Erythroblast (primary cell): ENCODE measurements at regions not wholly inside any gene's neighbourhood (a gene's known extent, or its start where the extent isn't known, plus 50 kb on each side); places are given as distances from the start of the nearest gene placed in this dataset.
A peak's percentile ranks its signal among the peaks of the same experiment; 100 is the strongest.

ENCODE experiments used
- DNase-seq, 2 experiments: peaks; one replicate each; lab custom pipeline; 2025; lab: John Stamatoyannopoulos, UW
- GATA1 ChIP-seq: IDR thresholded peaks from 2 replicates; pipeline ENCODE4 v1.6.1; 2011; ENCODE audit warnings: low read depth, mild to moderate bottlenecking, control low read depth, low read length, moderate library complexity
- POLR2A ChIP-seq: IDR thresholded peaks from 2 replicates; pipeline ENCODE4 v1.6.1; 2011; ENCODE audit warnings: mild to moderate bottlenecking, low read length

DNA sequence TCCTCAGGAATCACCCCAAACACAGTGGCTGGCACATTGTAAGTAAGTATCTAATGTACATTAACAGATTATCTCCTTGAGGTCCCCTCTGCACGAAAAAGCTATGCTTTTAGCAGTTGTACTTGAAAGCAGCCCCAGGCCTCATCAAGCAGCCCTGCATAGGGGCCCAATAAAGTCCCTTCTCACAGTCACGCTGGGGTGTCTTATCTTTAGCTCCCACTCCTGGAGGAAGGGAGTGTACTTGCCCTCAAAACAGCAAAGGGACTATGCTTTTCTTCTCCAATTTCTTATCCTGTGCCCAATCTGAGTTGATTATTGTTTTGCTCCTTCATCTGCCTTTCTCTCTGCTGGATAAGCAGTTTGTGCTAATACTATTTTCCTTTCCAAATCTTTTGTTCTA is 168.8 kb upstream of the PLXNA2 start:
- TF ChIP-seq POLR2A (no peak), GATA1 (no peak)
- peak; percentile 17 to 57 for DNase-seq

DNA sequence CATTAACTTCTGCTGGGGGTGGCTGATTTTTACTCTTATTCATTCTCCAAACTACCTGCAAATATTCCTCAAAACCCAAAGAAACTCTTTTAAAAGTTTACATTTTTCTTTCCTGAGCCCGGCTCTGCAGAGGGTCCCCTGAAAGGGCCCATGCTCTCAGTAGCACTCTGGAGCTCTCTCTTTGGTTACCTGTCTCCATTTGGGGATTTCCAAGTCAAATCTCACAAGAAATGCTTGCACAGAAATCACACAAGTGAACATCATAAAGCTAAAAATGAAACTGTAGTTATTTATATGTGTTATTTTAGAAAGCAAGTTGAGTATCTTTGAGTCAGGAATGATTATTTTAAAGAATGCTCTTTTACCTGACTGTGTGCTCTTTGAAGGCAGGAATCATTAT is 174.5 kb upstream of the PLXNA2 start:
- TF ChIP-seq GATA1: no peak
- TF ChIP-seq POLR2A: no peak
- no peak for DNase-seq

DNA sequence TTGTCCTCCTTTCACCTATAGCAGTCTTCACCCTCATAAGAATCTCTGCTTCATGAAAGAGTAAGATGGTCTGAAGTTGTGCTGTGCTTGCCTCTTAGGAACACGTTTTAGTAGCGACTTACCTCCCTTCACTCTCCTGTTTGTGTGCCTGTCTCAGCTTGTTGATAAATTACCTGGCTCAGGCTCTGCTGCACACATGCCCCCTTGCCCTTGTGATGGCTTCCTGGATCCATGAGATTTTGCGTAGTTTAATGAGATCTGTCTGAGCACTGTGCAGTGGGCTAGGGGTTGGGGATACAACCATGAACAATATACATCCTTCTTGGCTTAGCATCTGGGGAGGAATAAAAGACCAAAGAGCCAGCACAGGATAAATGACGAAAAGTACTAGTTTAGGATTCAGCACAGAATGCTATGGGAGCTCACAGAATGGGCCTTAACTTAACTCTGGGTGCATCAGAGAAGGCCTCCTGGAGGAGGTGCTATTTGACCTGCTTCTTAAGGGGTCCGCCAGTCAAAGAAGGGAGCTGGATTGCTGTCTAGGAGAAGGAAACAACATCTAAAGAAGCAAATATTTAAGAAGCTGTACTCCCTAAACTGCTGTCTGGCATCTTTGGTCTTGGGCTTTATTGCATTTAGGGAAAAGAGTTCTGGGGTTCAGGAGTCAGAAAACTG is 175.7 kb upstream of the PLXNA2 start:
- TF ChIP-seq POLR2A (no peak), GATA1 (no peak)
- no peak for DNase-seq

DNA sequence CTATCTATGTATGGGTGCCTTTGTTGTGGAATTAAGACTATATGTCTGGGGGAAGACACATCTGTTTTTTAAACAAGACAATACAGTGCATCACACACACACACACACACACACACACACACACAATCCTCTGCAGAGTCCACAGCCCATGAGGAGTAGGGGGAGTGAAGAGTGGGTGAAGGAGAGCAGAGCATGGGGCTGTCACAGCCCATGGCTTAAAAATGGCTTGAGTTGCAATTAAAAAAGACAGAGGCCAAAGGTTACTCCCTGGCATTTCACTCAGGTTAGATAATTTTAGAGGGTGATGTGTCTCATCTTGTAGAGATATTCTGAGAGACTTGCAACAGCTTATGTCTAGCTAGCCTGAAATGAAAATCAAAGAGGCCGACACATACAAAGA is 176.5 kb upstream of the PLXNA2 start:
- TF ChIP-seq POLR2A: no peak
- TF ChIP-seq GATA1: no peak

GRCh38 chr1:208421486-208421885 is 177.3 kb upstream of the PLXNA2 start:
- TF ChIP-seq POLR2A: no peak
- TF ChIP-seq GATA1: no peak
- no peak for DNase-seq

More for the DNA sequence above, 176.5 kb upstream of the PLXNA2 start:
- DNase-seq: no peak

- TF ChIP-seq POLR2A (no peak), GATA1 (no peak)
- DNase-seq: no peak
These were observed 179.3 kb upstream of the PLXNA2 start for GRCh38 chr1:208423526-208423925.

DNA sequence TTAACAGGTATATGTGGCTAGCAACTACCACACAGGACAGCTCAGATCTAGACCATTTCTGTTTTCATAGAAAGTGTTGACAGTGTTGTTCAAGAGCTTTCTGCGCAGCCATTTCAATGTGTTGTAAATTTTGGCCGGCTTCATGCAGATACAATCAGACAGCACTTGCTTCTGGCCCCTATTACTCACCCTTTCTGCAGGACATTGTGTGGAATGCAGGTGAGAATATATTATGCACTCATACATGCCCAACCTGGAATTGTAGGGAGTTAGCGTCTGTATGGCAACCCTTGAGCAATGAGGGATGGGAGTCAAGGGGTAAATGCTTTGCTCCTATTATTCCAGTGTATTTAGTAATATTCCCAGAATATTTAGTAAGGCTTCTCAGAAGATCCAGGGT is 180.9 kb upstream of the PLXNA2 start:
- TF ChIP-seq GATA1 (no peak), POLR2A (no peak)
- no peak for DNase-seq

DNA sequence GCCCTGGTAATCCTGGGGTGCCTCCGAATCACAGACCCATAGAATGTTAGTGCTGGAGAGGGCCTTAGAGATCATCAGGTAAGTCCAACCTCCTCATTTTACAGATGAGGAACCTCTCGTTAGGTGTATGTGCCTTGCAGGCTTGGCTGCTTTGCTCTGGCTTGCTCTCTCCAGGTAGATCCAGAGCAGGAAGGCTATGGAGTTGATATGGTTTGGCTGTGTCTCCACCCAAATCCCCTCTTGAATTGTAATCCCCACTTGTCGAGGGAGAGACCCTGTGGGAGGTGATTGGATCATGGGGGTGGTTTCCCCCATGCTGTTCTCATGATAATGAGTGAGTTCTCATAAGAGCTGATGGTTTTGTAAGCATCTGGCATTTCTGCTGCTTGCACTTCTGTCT is 186.0 kb upstream of the PLXNA2 start:
- DNase-seq: no peak
- TF ChIP-seq GATA1: no peak
- TF ChIP-seq POLR2A: no peak

DNA sequence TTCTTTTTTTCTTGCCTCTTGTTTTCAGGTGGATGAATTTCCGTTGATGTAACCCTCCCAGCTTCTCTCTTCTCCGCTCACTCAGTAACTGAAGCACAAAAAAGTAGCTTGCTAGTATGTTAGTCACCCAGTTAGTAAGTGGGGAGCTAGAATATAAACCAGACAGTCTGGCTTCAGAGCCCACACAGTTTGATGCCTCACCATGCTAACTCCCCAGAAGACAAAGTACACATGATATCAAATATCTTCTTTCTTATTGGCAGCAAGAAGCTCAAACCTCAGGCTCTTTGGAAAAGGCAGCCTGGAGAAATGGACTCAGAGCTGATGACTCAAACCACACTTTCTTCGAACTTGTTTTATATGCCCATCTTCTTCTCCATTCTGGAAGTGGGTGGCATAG is 187.5 kb upstream of the PLXNA2 start:
- TF ChIP-seq GATA1: no peak
- TF ChIP-seq POLR2A: no peak
- DNase-seq: no peak

DNA sequence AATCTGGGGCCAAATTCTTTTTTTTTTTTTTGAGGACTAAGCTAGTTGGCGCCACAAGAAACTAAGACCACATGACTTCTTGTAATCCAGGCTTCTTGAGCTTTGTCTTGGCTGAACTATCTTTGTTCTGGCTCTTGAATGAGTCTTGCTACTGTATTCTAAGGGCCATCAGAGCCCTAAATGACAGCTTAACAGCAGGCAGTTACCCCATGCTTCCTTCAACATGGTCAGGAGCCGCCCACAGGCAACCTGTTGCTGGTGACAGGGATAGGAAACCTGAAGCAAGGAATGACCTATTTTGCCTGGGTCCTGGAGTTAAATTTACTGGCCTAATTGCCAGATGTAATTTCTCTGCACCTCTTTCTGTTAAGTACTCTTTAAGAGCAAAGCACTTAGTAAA is 188.2 kb upstream of the PLXNA2 start:
- TF ChIP-seq GATA1: no peak
- DNase-seq: no peak

DNA sequence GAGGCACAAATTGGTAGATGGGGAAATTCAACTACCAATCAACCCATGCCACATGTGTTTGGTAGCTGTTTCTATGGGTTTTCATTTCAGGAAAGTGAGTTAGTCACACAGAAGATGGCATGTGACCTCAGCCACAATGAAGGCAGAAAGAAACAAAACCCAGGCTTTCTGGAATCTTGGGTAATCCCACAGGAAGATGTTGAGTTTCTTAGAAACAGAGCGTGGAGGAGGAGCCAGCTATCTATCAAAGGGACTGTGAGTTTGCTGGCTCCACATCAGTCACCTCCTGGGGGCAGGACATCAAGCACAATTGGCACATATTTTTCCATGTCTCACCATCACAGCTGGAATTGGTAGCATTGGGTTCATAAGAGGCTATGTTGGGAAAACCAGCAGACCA is 188.9 kb upstream of the PLXNA2 start:
- DNase-seq: no peak
- no peak for TF ChIP-seq GATA1
- TF ChIP-seq POLR2A: no peak

DNA sequence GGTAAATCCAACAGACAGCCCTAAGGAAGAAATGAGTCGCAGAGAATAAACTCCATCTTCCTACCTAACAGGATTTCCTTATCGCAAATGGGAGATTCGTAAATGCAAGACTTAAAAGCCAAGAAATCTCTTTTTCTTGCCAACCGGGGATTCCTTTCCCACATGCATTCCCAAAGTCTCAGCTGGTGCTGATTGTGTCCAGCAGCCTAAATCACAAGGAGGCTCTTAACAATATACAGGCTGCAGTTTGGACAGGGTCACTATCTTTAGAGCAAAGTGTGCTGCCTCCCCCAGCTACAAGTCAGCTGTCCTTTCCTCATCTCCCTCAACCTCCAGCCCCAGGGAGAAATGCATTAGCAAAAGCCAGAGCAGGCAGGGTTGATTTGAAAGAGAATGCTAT is 189.8 kb upstream of the PLXNA2 start:
- no peak for TF ChIP-seq POLR2A
- no peak for TF ChIP-seq GATA1
- no peak for DNase-seq

DNA sequence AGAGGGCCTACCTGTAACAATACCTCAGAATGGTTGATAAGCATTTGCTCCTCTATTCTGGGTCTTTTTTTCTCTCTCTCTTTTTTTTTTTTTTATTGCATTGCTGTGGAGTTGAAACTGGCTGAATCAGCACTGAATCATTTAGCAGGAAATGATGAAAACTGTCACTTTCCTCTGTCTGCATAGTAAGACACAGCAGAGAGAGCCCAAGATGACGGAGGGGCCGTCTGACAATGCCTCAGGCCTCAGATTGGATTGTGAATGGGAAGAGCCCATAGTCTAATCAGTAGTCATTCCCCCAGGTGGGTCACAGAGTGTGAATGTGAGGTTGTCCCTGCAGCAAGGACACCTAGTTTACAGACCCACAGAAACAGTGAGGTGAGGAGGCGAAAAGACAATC is 193.2 kb upstream of the PLXNA2 start:
- TF ChIP-seq POLR2A: no peak
- no peak for TF ChIP-seq GATA1
- no peak for DNase-seq

- TF ChIP-seq GATA1: no peak
- TF ChIP-seq POLR2A: no peak
- DNase-seq: no peak
These were observed 194.0 kb upstream of the PLXNA2 start for GRCh38 chr1:208438112-208438699.

DNA sequence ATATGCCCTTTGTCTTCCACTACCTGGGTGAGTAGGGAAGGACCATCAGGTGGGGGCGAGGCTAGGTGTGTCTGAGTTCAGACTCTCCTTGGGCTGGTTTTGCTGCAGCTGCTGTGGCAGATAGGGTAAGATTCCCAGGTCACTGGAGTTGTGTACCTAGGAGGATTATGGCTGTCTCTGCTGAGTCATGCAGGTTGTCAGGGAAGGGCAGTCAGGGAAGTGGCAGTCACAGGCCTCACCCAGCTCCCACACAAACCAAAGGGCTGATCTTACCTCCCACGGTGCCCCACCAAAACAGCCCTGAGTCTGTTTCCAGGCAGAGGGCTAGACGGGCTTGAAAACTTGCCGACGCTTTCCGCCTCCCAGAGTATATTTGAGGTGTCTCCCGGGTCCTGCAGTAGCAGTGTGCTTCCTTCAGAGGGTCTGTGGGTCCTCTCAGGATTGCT is 201.6 kb upstream of the PLXNA2 start:
- TF ChIP-seq POLR2A (no peak), GATA1 (no peak)
- no peak for DNase-seq

GRCh38 chr1:208446271-208446691 is 202.1 kb upstream of the PLXNA2 start:
- TF ChIP-seq POLR2A: no peak
- TF ChIP-seq GATA1: no peak
- no peak for DNase-seq
